Neural crest cell (in vitro differentiated cells): ENCODE measurements at regions not wholly inside any gene's neighbourhood (a gene's known extent, or its start where the extent isn't known, plus 50 kb on each side); places are given as distances from the start of the nearest gene placed in this dataset.
A peak's percentile ranks its signal among the peaks of the same experiment; 100 is the strongest.

Source experiments
- DNase-seq: peaks from one replicate; pipeline ENCODE4 v3.0.0; 2021; ENCODE audit warnings: low read depth, mixed read lengths, low spot score
- H3K27ac Mint-ChIP-seq: one replicate; pipeline ENCODE4 v1.8.0; 2021; ENCODE audit warnings: mild to moderate bottlenecking, mixed read lengths; ENCODE audit not compliant: unreplicated experiment
- H3K27me3 Mint-ChIP-seq: 2 replicates; pipeline ENCODE4 v1.8.0; 2021; ENCODE audit warnings: low read depth, mild to moderate bottlenecking, mixed read lengths
- H3K36me3 Mint-ChIP-seq: 2 replicates; pipeline ENCODE4 v1.8.0; 2021; ENCODE audit warnings: low read depth, mild to moderate bottlenecking, mixed read lengths
- H3K4me1 Mint-ChIP-seq: 2 replicates; pipeline ENCODE4 v1.8.0; 2021; ENCODE audit warnings: mixed read lengths
- H3K4me3 Mint-ChIP-seq: one replicate; pipeline ENCODE4 v1.8.0; 2021; ENCODE audit warnings: mild to moderate bottlenecking, mixed read lengths
- H3K9me3 Mint-ChIP-seq: 2 replicates; pipeline ENCODE4 v1.8.0; 2021; ENCODE audit warnings: mixed read lengths
- CTCF ChIP-seq: fragments of 200-600 bp; sonication (generic); conservative IDR thresholded peaks from 2 replicates; pipeline ENCODE4 v1.5.0; 2021; ENCODE audit warnings: antibody characterized with exemption, mild to moderate bottlenecking

DNA sequence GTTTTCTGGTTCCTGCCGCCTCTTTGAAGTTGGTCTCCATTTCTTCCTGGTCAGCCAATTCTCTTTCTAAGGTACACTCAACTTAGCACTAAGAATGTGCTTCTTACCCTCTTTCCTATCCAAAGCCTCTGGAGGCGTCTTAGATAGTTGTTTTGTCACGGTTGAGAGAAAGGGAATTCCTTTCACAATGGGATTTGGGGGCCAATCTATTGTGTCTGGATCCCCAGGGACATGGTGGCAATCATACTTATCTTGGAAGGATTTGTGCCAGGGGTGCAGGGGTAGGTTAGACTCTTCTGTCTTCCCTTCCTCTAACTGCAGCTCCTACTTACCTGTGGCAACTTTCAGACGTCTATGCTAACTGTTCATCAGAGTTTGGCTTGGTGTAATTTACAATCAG, 287.1 kb downstream of the SOX2 start:
- no peak for DNase-seq
- Mint-ChIP-seq H3K9me3 (peaks cover 5% of the 10 kb centered on the region), H3K27ac (no peak overlapping the region), H3K4me3 (no peak overlapping the region), H3K27me3 (no peaks in the 10 kb centered on the region), H3K4me1 (peaks cover 14% of the 10 kb centered on the region), H3K36me3 (no peaks in the 10 kb centered on the region)
- no peak for TF ChIP-seq CTCF

DNA sequence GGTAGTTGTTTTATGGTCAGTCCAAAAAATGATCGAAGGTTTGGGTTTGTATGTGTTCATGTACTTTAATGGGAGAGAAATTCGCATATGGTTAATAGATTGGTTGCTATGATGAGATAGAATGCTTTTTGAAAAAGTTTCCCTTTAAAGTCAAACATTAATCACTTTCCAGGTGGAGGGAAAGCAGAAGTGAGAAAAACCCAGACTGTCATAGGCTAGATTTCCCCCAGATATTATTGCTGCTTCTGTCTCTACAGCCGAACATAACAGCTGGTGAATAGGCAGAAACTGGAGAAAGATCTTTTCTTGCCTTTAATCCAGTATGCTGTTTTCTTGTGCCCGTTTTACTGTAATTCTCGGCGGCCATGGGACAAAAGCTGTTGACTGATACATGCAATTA, 287.6 kb downstream of the SOX2 start:
- no peak overlapping the region for H3K4me3 Mint-ChIP-seq
- H3K27ac Mint-ChIP-seq, result no peak overlapping the region
- no peak for TF ChIP-seq CTCF
- no peak for DNase-seq
- peaks cover 14% of the 10 kb centered on the region for H3K4me1 Mint-ChIP-seq
- no peaks in the 10 kb centered on the region for H3K27me3 Mint-ChIP-seq
- H3K9me3 Mint-ChIP-seq, result peaks cover 5% of the 10 kb centered on the region
- no peaks in the 10 kb centered on the region for H3K36me3 Mint-ChIP-seq

- H3K36me3 Mint-ChIP-seq, result no peaks in the 10 kb centered on the region
- no peaks in the 10 kb centered on the region for H3K27me3 Mint-ChIP-seq
- no peak overlapping the region for H3K27ac Mint-ChIP-seq
- peaks cover 3% of the 10 kb centered on the region for H3K9me3 Mint-ChIP-seq
- TF ChIP-seq CTCF, result no peak
- DNase-seq, result no peak
- peaks cover 14% of the 10 kb centered on the region for H3K4me1 Mint-ChIP-seq
- no peak overlapping the region for H3K4me3 Mint-ChIP-seq
Observed at GRCh38 chr3:182000447-182000846, 288.7 kb downstream of the SOX2 start.

DNA sequence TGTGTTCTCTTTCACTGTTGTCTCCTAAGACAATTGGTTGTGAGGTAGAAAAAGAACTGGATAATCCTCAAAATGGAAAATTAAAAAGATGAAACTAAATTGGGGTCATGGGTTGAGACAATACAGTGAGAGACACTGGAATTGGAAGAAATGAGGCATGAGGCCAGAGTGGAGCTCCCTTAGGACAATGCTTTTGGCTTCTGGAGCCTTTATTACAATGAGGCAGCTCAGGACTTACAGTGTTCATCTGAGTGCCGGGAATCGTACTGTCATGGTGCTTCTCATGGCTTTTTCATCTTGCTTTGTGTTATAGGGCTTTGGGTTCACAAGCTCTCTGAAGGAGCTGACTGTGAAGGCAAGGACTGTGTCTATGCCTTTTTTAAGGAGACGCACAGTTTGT, 293.5 kb downstream of the SOX2 start:
- Mint-ChIP-seq H3K36me3 (no peaks in the 10 kb centered on the region), H3K27me3 (no peaks in the 10 kb centered on the region), H3K4me3 (no peak overlapping the region), H3K9me3 (peaks cover 5% of the 10 kb centered on the region), H3K4me1 (peaks cover 21% of the 10 kb centered on the region), H3K27ac (no peak overlapping the region)
- DNase-seq, result no peak
- no peak for TF ChIP-seq CTCF

DNA sequence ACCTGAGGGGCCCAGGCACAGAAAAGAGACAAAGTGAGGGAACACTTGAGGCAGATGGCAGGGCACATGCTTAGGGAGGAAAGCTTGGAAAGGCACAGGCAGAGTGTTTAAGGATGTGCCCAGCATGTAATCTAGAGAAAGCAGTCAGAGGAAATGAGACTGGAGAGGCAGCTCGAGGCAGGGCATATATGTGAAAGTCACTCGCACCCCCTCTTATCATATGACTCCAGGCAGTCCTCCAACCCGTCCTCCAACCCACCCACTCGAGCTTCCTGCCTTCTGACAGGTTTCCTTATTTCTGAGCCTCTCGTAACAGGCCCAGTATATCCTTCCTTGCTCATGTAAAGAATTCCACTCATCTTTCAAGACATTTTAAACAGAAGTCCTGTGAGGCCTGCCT, 294.0 kb downstream of the SOX2 start:
- Mint-ChIP-seq H3K4me1 (peaks cover 16% of the 10 kb centered on the region), H3K36me3 (no peaks in the 10 kb centered on the region), H3K4me3 (no peak overlapping the region), H3K27ac (no peak overlapping the region), H3K9me3 (peaks cover 5% of the 10 kb centered on the region), H3K27me3 (no peaks in the 10 kb centered on the region)
- DNase-seq, result no peak
- no peak for TF ChIP-seq CTCF

GRCh38 chr3:182006431-182006830, 294.7 kb downstream of the SOX2 start:
- no peak for TF ChIP-seq CTCF
- peaks cover 5% of the 10 kb centered on the region for H3K9me3 Mint-ChIP-seq
- H3K4me1 Mint-ChIP-seq, result peaks cover 12% of the 10 kb centered on the region
- H3K27me3 Mint-ChIP-seq, result no peaks in the 10 kb centered on the region
- H3K27ac Mint-ChIP-seq, result peak overlapping the region; percentile 63
- DNase-seq, result no peak
- no peaks in the 10 kb centered on the region for H3K36me3 Mint-ChIP-seq
- no peak overlapping the region for H3K4me3 Mint-ChIP-seq
